IPS-NIHi11 (cell line): ENCODE measurements at regions not wholly inside any gene's neighbourhood (a gene's known extent, or its start where the extent isn't known, plus 50 kb on each side); places are given as distances from the start of the nearest gene placed in this dataset.

Experiments
- DNase-seq: peaks from one replicate; pipeline ENCODE4 v3.0.0; 2012; ENCODE audit warnings: mixed read lengths, low spot score

GRCh38 chrX:26375346-26375745 lies 159.4 kb downstream of the MAGEB5 start:
- DNase-seq: no peak

- DNase-seq: no peak
Observed at GRCh38 chrX:26373829-26374228, 157.9 kb downstream of the MAGEB5 start.

- no peak for DNase-seq
Observed at GRCh38 chrX:26352891-26353430, 137.0 kb downstream of the MAGEB5 start.

- DNase-seq: no peak
Observed at GRCh38 chrX:26347171-26347570, 131.2 kb downstream of the MAGEB5 start.

- no peak for DNase-seq
Observed at GRCh38 chrX:26334232-26334631, 118.3 kb downstream of the MAGEB5 start.

- DNase-seq: no peak
Observed at GRCh38 chrX:26328608-26329319, 112.8 kb downstream of the MAGEB5 start.

GRCh38 chrX:26309262-26309661 lies 93.3 kb downstream of the MAGEB5 start:
- DNase-seq: no peak

GRCh38 chrX:26295425-26295824 lies 79.5 kb downstream of the MAGEB5 start:
- no peak for DNase-seq

GRCh38 chrX:26286836-26287235 lies 70.9 kb downstream of the MAGEB5 start:
- no peak for DNase-seq
